H9 (cell line): ENCODE measurements at regions not wholly inside any gene's neighbourhood (a gene's known extent, or its start where the extent isn't known, plus 50 kb on each side); places are given as distances from the start of the nearest gene placed in this dataset.

ENCODE experiments used
- DNase-seq: peaks from one replicate; pipeline ENCODE4 v3.0.0-alpha.2; 2017
- H2AFZ ChIP-seq: one replicate; pipeline ENCODE4 v1.6.1; 2013; ENCODE audit warnings: mild to moderate bottlenecking, low read length, control low read depth, moderate library complexity
- H2AK5ac ChIP-seq: 2 replicates; pipeline ENCODE4 v1.6.1; 2013; ENCODE audit warnings: low read length, control low read depth, mixed read lengths; ENCODE audit not compliant: insufficient read length
- H2BK120ac ChIP-seq: one replicate; pipeline ENCODE4 v1.6.1; 2013; ENCODE audit warnings: low read depth, mild to moderate bottlenecking, low read length, control low read depth, inconsistent platforms; ENCODE audit not compliant: poor library complexity, severe bottlenecking
- H2BK12ac ChIP-seq: 2 replicates; pipeline ENCODE4 v1.6.1; 2013; ENCODE audit warnings: low read length, control low read depth, mixed read lengths, low read depth; ENCODE audit not compliant: insufficient read length
- H2BK15ac ChIP-seq: 2 replicates; pipeline ENCODE4 v1.6.1; 2013; ENCODE audit warnings: low read depth, low read length, control low read depth
- H2BK20ac ChIP-seq: one replicate; pipeline ENCODE4 v1.6.1; 2013; ENCODE audit warnings: low read depth, mild to moderate bottlenecking, low read length, control low read depth, inconsistent platforms; ENCODE audit not compliant: poor library complexity, severe bottlenecking
- H2BK5ac ChIP-seq: 2 replicates; pipeline ENCODE4 v1.6.1; 2013; ENCODE audit warnings: low read length, control low read depth, mixed read lengths; ENCODE audit not compliant: insufficient read length
- H3K14ac ChIP-seq: 2 replicates; pipeline ENCODE4 v1.6.1; 2013; ENCODE audit warnings: low read length, control low read depth; ENCODE audit not compliant: insufficient read depth
- H3K18ac ChIP-seq: 2 replicates; pipeline ENCODE4 v1.6.1; 2013; ENCODE audit warnings: low read depth, mild to moderate bottlenecking, mixed read lengths, low read length, control low read depth; ENCODE audit not compliant: insufficient read length
- H3K23ac ChIP-seq: 2 replicates; pipeline ENCODE4 v1.6.1; 2013; ENCODE audit warnings: low read length, control low read depth, mixed read lengths, low read depth; ENCODE audit not compliant: insufficient read length
- H3K23me2 ChIP-seq: 2 replicates; pipeline ENCODE4 v1.6.1; 2013; ENCODE audit warnings: low read depth, mild to moderate bottlenecking, mixed read lengths, low read length, control low read depth; ENCODE audit not compliant: insufficient read length, poor library complexity, severe bottlenecking
- H3K27ac ChIP-seq: 2 replicates; pipeline ENCODE4 v1.5.1; 2013; ENCODE audit warnings: low read length, control low read depth, mixed read lengths, low read depth; ENCODE audit not compliant: insufficient read length
- H3K27me3 ChIP-seq: 2 replicates; pipeline ENCODE4 v1.6.1; 2013; ENCODE audit warnings: low read length, control low read depth, inconsistent platforms; ENCODE audit not compliant: insufficient read depth
- H3K4ac ChIP-seq: 2 replicates; pipeline ENCODE4 v1.6.1; 2013; ENCODE audit warnings: low read depth, mild to moderate bottlenecking, control low read depth, inconsistent platforms, low read length, moderate library complexity
- H3K4me1 ChIP-seq: 2 replicates; pipeline ENCODE4 v1.6.1; 2013; ENCODE audit warnings: low read length, control low read depth, inconsistent platforms; ENCODE audit not compliant: insufficient read depth
- H3K4me2 ChIP-seq: 2 replicates; pipeline ENCODE4 v1.6.1; 2013; ENCODE audit warnings: low read length, control low read depth, mixed read lengths; ENCODE audit not compliant: insufficient read length, insufficient read depth
- H3K56ac ChIP-seq: 2 replicates; pipeline ENCODE4 v1.6.1; 2013; ENCODE audit warnings: low read depth, mild to moderate bottlenecking, mixed read lengths, low read length, control low read depth; ENCODE audit not compliant: insufficient read length
- H3K79me1 ChIP-seq: 2 replicates; pipeline ENCODE4 v1.6.1; 2013; ENCODE audit warnings: low read depth, mild to moderate bottlenecking, moderate library complexity, low read length, control low read depth, inconsistent platforms; ENCODE audit not compliant: insufficient read depth, poor library complexity, severe bottlenecking
- H3K79me2 ChIP-seq: 2 replicates; pipeline ENCODE4 v1.6.1; 2013; ENCODE audit warnings: low read length, control low read depth, inconsistent platforms; ENCODE audit not compliant: insufficient read depth
- H3K9ac ChIP-seq: 2 replicates; pipeline ENCODE4 v1.6.1; 2013; ENCODE audit warnings: low read length, control low read depth, mixed read lengths; ENCODE audit not compliant: insufficient read length; ENCODE audit errors: extremely low read depth
- H3K9me3 ChIP-seq: one replicate; pipeline ENCODE4 v1.6.1; 2013; ENCODE audit warnings: low read depth, low read length, inconsistent platforms; ENCODE audit not compliant: control insufficient read depth
- H3T11ph ChIP-seq: one replicate; pipeline ENCODE4 v1.6.1; 2013; ENCODE audit warnings: mild to moderate bottlenecking, low read length, control low read depth, inconsistent platforms
- H4K20me1 ChIP-seq: one replicate; pipeline ENCODE4 v1.6.1; 2013; ENCODE audit not compliant: control insufficient read depth, insufficient read length, insufficient read depth
- H4K5ac ChIP-seq: 2 replicates; pipeline ENCODE4 v1.6.1; 2013; ENCODE audit warnings: low read depth, mild to moderate bottlenecking, mixed read lengths, low read length, control low read depth; ENCODE audit not compliant: insufficient read length
- H4K8ac ChIP-seq: replicated peaks from 2 replicates; pipeline ENCODE4 v1.6.1; 2013; ENCODE audit warnings: low read length, control low read depth, mixed read lengths, low read depth; ENCODE audit not compliant: insufficient read length
- H4K91ac ChIP-seq: 2 replicates; pipeline ENCODE4 v1.6.1; 2013; ENCODE audit warnings: low read depth, mild to moderate bottlenecking, moderate library complexity, mixed read lengths, low read length, control low read depth; ENCODE audit not compliant: insufficient read length
- H3K27ac Mint-ChIP-seq, 3 experiments: 2 replicates in 2 of 3; 3 replicates in 1 of 3; pipeline ENCODE4 v1.8.0; 2020 to 2021; ENCODE audit warnings: mixed read lengths in 3 of 3, mild to moderate bottlenecking in 1 of 3, moderate library complexity in 1 of 3
- H3K27me3 Mint-ChIP-seq: 2 replicates; pipeline ENCODE4 v1.8.0; 2021; ENCODE audit warnings: low read depth, mild to moderate bottlenecking, moderate library complexity, mixed read lengths
- H3K36me3 Mint-ChIP-seq, 3 experiments: 2 replicates in 2 of 3; 3 replicates in 1 of 3; pipeline ENCODE4 v1.8.0; 2020 to 2021; ENCODE audit warnings: low read depth in 3 of 3, mixed read lengths in 3 of 3; ENCODE audit not compliant: insufficient read depth in 1 of 3
- H3K4me1 Mint-ChIP-seq, 2 experiments: 2 replicates each; pipeline ENCODE4 v1.8.0; 2020; ENCODE audit warnings: mixed read lengths in 2 of 2
- H3K4me3 Mint-ChIP-seq, 2 experiments: 2 replicates in 1 of 2; 3 replicates in 1 of 2; pipeline ENCODE4 v1.8.0; 2020 to 2021; ENCODE audit warnings: mild to moderate bottlenecking in 2 of 2, mixed read lengths in 2 of 2, moderate library complexity in 1 of 2
- H3K9me3 Mint-ChIP-seq, 2 experiments: 2 replicates in 1 of 2; 3 replicates in 1 of 2; pipeline ENCODE4 v1.8.0; 2020; ENCODE audit warnings: mild to moderate bottlenecking in 2 of 2, mixed read lengths in 2 of 2, moderate library complexity in 1 of 2
- WGBS: extraction: QIAGEN DNeasy Blood & Tissue Kit; methylation state at CpG from one replicate; pipeline ENCODE4 v1.1.7; 2013; ENCODE audit warnings: missing lambda C conversion rate, low lambda C conversion rate, mixed read lengths; ENCODE audit not compliant: insufficient read length; ENCODE audit errors: extremely low coverage; 5-methylcytosine and 5-hydroxymethylcytosine counted together
- TF ChIP-seq, protein P1 (sequence below): fragments of 200-600 bp; sonication (generic); conservative IDR thresholded peaks from 3 replicates; pipeline ENCODE4 v1.8.0; 2021; ENCODE audit warnings: antibody characterized with exemption, mild to moderate bottlenecking

DNA sequence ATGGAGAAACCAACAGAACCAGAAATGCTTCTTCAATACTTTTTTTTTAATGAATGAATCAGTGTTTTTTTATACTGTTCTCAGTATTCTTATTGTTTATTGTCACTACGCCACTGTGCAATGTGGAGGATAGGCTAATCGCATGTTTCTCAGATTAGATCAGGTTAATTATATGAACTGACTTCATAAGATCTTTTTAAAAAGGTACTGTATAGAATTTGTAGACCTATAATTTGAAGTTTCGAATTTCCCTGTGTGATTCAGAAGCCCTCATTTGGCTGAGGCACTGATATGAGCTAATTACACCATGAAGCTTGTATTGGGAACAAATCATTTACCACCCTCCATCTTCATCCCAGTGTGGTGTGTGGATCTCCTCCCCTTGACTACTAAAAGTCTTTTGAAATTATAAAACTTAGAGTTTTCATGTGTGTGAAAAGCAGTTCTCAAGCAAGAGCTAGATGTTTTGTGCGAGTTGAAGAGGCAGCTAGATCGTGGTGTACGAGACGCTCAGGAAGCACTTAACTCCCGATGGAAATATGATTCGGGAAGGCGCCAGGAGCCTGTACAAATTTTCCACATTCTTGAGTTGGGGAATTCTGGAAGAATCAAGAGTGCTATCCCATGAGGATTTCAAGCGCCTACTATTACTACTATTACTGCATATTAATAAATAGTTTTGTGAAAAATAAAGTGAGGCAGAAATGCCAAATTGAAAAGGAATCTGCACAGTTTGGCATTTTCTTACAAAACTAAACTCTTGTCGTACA, 52.1 kb upstream of the KCNE2 start:
- H3K9me3 Mint-ChIP-seq = no peaks in the 10 kb centered on the region
- no peaks in the 10 kb centered on the region for H3K27me3 ChIP-seq
- H3K36me3 Mint-ChIP-seq = no peaks in the 10 kb centered on the region; a peak in 1 of 7 replicates
- TF ChIP-seq, protein P1, sequence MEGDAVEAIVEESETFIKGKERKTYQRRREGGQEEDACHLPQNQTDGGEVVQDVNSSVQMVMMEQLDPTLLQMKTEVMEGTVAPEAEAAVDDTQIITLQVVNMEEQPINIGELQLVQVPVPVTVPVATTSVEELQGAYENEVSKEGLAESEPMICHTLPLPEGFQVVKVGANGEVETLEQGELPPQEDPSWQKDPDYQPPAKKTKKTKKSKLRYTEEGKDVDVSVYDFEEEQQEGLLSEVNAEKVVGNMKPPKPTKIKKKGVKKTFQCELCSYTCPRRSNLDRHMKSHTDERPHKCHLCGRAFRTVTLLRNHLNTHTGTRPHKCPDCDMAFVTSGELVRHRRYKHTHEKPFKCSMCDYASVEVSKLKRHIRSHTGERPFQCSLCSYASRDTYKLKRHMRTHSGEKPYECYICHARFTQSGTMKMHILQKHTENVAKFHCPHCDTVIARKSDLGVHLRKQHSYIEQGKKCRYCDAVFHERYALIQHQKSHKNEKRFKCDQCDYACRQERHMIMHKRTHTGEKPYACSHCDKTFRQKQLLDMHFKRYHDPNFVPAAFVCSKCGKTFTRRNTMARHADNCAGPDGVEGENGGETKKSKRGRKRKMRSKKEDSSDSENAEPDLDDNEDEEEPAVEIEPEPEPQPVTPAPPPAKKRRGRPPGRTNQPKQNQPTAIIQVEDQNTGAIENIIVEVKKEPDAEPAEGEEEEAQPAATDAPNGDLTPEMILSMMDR = no peak
- no peak overlapping the region for H4K91ac ChIP-seq
- H3K27ac ChIP-seq = no peak overlapping the region
- H3K4ac ChIP-seq = no peak overlapping the region
- H2BK20ac ChIP-seq = no peak overlapping the region
- no peak for DNase-seq
- H2BK120ac ChIP-seq = no peak overlapping the region
- no peak overlapping the region for H2AFZ ChIP-seq
- no peak overlapping the region for H3K23ac ChIP-seq
- H3K27me3 Mint-ChIP-seq = no peaks in the 10 kb centered on the region; the same call in 1 of the 2 replicates
- H3K14ac ChIP-seq = no peak overlapping the region
- no peak overlapping the region for H2BK12ac ChIP-seq
- no peak overlapping the region for H4K8ac ChIP-seq
- H4K20me1 ChIP-seq = no peaks in the 10 kb centered on the region
- H3K23me2 ChIP-seq = no peaks in the 10 kb centered on the region
- no peak overlapping the region for H4K5ac ChIP-seq
- H2AK5ac ChIP-seq = no peak overlapping the region
- H3K4me2 ChIP-seq = no peak overlapping the region
- no CpG with 5 or more reads among the region's 12 CpGs for WGBS
- no peak overlapping the region for H3T11ph ChIP-seq
- H3K4me3 Mint-ChIP-seq = no peak overlapping the region
- H3K79me2 ChIP-seq = no peaks in the 10 kb centered on the region
- H3K56ac ChIP-seq = no peak overlapping the region
- H3K4me1 Mint-ChIP-seq = peaks cover 0 to 6% of the 10 kb centered on the region in 2 experiments; a peak in 2 of 4 replicates
- no peaks in the 10 kb centered on the region for H3K9me3 ChIP-seq
- H3K18ac ChIP-seq = no peak overlapping the region
- no peaks in the 10 kb centered on the region for H3K4me1 ChIP-seq
- H2BK5ac ChIP-seq = no peak overlapping the region
- no peak overlapping the region for H2BK15ac ChIP-seq
- no peaks in the 10 kb centered on the region for H3K79me1 ChIP-seq
- no peak overlapping the region for H3K9ac ChIP-seq
- no peak overlapping the region for H3K27ac Mint-ChIP-seq
